Spleen (tissue), 11 donors: ENCODE measurements at regions not wholly inside any gene's neighbourhood (a gene's known extent, or its start where the extent isn't known, plus 50 kb on each side); places are given as distances from the start of the nearest gene placed in this dataset.

Source experiments
- DNase-seq: peaks from one replicate; pipeline ENCODE4 v3.0.0-alpha.2; 2020
- H3K27ac ChIP-seq, 8 donors: fragments of 200-600 bp; sonication (generic) in 7 of 8; 1 replicate in 4 of 8; 2 replicates in 4 of 8; pipeline versions ENCODE4 v1.5.0 to v1.8.0; 2016 to 2021; ENCODE audit warnings: inconsistent platforms in 4 of 8, mild to moderate bottlenecking in 4 of 8, moderate library complexity in 1 of 8
- H3K27me3 ChIP-seq, 7 donors: fragments of 200-600 bp; sonication (generic) in 6 of 7; replicated peaks in 1 of 7; 1 replicate in 4 of 7; 2 replicates in 3 of 7; pipeline versions ENCODE4 v1.5.0 to v1.8.0; 2016 to 2021; ENCODE audit warnings: inconsistent platforms in 3 of 7, mild to moderate bottlenecking in 1 of 7
- H3K36me3 ChIP-seq, 6 donors: fragments of 200-600 bp; sonication (generic) in 5 of 6; 1 replicate in 4 of 6; 2 replicates in 2 of 6; pipeline versions ENCODE4 v1.5.0 to v1.8.0; 2016 to 2021; ENCODE audit warnings: inconsistent platforms in 2 of 6
- H3K4me1 ChIP-seq, 6 donors: fragments of 200-600 bp; sonication (generic) in 5 of 6; 1 replicate in 3 of 6; 2 replicates in 3 of 6; pipeline versions ENCODE4 v1.5.0 to v1.8.0; 2016 to 2021; ENCODE audit warnings: inconsistent platforms in 3 of 6
- H3K4me3 ChIP-seq, 8 donors: fragments of 200-600 bp; sonication (generic) in 7 of 8; 1 replicate in 4 of 8; 2 replicates in 4 of 8; pipeline versions ENCODE4 v1.5.0 to v1.8.0; 2016 to 2021; ENCODE audit warnings: inconsistent platforms in 4 of 8, mild to moderate bottlenecking in 4 of 8, moderate library complexity in 2 of 8
- H3K9me3 ChIP-seq, 8 donors: fragments of 200-600 bp; sonication (generic) in 7 of 8; 1 replicate in 4 of 8; 2 replicates in 4 of 8; pipeline versions ENCODE4 v1.5.0 to v1.8.0; 2016 to 2021; ENCODE audit warnings: inconsistent platforms in 4 of 8
- POLR2A ChIP-seq, 3 donors: fragments of 450-650 bp; IDR thresholded peaks; one replicate each; pipeline ENCODE4 v1.5.1; 2017; ENCODE audit warnings: antibody characterized with exemption in 3 of 3, mild to moderate bottlenecking in 1 of 3
- POLR2AphosphoS5 ChIP-seq, 3 donors: sonication (generic); formaldehyde crosslinking; IDR thresholded peaks; one replicate each; pipeline ENCODE4 v1.5.1; 2017; ENCODE audit warnings: antibody characterized with exemption in 3 of 3
- WGBS, 5 donors: extraction: QIAGEN DNeasy Blood & Tissue Kit in 3 of 5; methylation state at CpG; one replicate each; pipeline versions ENCODE4 v1.1.5 to v1.1.7; 2013 to 2018; 5-methylcytosine and 5-hydroxymethylcytosine counted together
- intact Hi-C: fragments of 100-400 bp; cut with DNase I; formaldehyde crosslinking; loops from one replicate; pipeline ENCODE4 v1.15.0; 2023; ENCODE audit warnings: low total_unique reads
- TF ChIP-seq, protein P1 (sequence below), 11 experiments: fragments of 200-600 bp in 7 of 11; fragments of 450-650 bp in 4 of 11; sonication (generic) in 4 of 11; IDR thresholded peaks in 8 of 11; conservative IDR thresholded peaks in 3 of 11; 1 replicate in 7 of 11; 2 replicates in 4 of 11; pipeline versions ENCODE4 v1.4.0 to v1.8.0; 2016 to 2021; ENCODE audit warnings: antibody characterized with exemption in 11 of 11, inconsistent platforms in 4 of 11, mild to moderate bottlenecking in 1 of 11
- donor health status: healthy with polysubstance abuse.
- donor health status: DM: no; HTN: no; CAD: no; lungs with moderate emphysema.
- donor health status: DM: no; HTN: no; CAD: no.
- donor health status: Bipolar disorder and iron deficiency.
- donor health status: healthy.
- donor health status: DM: no; HTN: no; CAD: no.
- donor health status: DM: yes; HTN: yes; CAD: no.

DNA sequence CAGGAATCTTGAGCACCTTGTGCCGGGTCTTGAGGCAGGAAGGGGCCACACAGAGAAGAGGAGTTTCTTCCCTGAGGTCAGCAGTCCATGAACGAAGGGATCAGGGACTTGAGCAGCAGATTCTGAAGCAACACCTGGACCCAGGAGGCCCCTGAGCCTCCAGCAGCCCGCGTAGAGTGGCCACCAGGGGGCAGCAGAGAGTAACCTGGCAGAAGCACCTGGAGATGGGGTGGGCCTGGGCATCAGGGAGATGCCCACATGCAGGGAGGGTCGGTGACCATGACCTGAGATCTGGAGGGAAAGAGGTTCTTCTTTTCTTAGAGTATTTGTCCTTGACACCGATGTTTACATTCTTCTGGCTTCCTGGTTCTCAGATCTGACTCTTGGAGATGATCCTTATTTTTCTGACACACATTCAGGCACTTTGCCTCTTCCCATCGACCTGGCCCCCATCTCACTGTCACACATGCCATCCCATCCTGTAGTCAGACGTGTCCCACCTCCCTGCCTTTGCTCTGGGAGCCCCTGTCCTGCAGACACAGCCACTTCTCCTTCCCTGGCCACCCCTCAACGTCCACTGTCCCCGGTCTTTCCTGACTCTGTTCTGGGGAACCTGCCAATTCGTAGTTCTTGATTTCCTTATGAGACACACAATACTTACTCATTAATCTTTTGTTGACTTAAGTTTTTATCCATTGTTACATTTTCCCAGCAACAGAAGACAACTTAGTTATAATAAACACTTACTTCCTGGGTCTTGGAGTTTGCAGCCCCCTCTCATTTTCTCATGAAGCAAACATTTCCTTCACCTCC, 66.5 kb downstream of the GGTLC2 start:
- H3K27ac ChIP-seq, result no peak overlapping the region
- no peak overlapping the region for H3K4me3 ChIP-seq
- peak; percentile 92 for DNase-seq
- TF ChIP-seq POLR2AphosphoS5 (IDR thresholded peaks at IDR 0.05) (no peak), POLR2A (IDR thresholded peaks at IDR 0.05) (no peak)
- TF ChIP-seq, protein P1, sequence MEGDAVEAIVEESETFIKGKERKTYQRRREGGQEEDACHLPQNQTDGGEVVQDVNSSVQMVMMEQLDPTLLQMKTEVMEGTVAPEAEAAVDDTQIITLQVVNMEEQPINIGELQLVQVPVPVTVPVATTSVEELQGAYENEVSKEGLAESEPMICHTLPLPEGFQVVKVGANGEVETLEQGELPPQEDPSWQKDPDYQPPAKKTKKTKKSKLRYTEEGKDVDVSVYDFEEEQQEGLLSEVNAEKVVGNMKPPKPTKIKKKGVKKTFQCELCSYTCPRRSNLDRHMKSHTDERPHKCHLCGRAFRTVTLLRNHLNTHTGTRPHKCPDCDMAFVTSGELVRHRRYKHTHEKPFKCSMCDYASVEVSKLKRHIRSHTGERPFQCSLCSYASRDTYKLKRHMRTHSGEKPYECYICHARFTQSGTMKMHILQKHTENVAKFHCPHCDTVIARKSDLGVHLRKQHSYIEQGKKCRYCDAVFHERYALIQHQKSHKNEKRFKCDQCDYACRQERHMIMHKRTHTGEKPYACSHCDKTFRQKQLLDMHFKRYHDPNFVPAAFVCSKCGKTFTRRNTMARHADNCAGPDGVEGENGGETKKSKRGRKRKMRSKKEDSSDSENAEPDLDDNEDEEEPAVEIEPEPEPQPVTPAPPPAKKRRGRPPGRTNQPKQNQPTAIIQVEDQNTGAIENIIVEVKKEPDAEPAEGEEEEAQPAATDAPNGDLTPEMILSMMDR (IDR thresholded peaks at IDR 0.05 in 8 of 11, conservative IDR thresholded peaks at IDR 0.05 in 3 of 11), result peak; percentile 55 to 97 (median 90)
- H3K9me3 ChIP-seq, result no peaks in the 10 kb centered on the region
- H3K4me1 ChIP-seq, result peaks cover 0 to 42% (median 22%) of the 10 kb centered on the region in 6 donors
- intact Hi-C loops, result loop anchor here (10.0 kb wide), 1 partner anchor 174 kb away; the partner anchor contains the start of gene IGLL5
- 21 to 26% (median 21%) methylated on average over 11 of the region's 11 CpGs for WGBS, 5 donors
- H3K36me3 ChIP-seq, result no peaks in the 10 kb centered on the region
- H3K27me3 ChIP-seq, result no peaks in the 10 kb centered on the region

DNA sequence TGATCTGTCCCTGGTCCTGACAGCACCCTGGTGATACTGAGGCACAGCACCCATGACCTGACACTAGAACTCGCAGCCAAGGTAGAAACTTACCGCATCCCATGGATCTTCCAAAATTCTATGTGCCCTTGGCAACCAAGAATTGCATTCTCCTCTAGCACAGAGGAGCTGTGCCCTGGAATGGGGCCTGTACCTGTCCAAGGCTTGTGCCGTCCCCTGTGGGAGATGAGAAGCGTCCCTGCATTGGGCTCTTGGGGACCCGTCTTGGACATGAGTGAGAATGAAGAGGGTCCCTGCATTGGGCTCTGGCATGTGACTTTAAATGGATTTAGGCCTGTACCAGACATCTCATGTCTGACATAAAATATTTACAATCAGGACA, 67.1 kb downstream of the GGTLC2 start:
- H3K4me1 ChIP-seq, result peaks cover 0 to 42% (median 22%) of the 10 kb centered on the region in 6 donors
- peak overlapping the region in 1 of 8 donors; percentile 29 for H3K27ac ChIP-seq
- H3K27me3 ChIP-seq, result no peaks in the 10 kb centered on the region
- DNase-seq, result no peak
- intact Hi-C loops, result loop anchor here (10.0 kb wide), 1 partner anchor 173 kb away; the partner anchor contains the start of gene IGLL5
- no peak overlapping the region for H3K4me3 ChIP-seq
- no peaks in the 10 kb centered on the region for H3K9me3 ChIP-seq
- no peaks in the 10 kb centered on the region for H3K36me3 ChIP-seq
- TF ChIP-seq POLR2AphosphoS5 (IDR thresholded peaks at IDR 0.05) (no peak), POLR2A (IDR thresholded peaks at IDR 0.05) (no peak)
- TF ChIP-seq, protein P1 (IDR thresholded peaks at IDR 0.05 in 8 of 11, conservative IDR thresholded peaks at IDR 0.05 in 3 of 11), result no peak
- 91 to 95% (median 94%) methylated on average over 5 of the region's 5 CpGs for WGBS, 5 donors

DNA sequence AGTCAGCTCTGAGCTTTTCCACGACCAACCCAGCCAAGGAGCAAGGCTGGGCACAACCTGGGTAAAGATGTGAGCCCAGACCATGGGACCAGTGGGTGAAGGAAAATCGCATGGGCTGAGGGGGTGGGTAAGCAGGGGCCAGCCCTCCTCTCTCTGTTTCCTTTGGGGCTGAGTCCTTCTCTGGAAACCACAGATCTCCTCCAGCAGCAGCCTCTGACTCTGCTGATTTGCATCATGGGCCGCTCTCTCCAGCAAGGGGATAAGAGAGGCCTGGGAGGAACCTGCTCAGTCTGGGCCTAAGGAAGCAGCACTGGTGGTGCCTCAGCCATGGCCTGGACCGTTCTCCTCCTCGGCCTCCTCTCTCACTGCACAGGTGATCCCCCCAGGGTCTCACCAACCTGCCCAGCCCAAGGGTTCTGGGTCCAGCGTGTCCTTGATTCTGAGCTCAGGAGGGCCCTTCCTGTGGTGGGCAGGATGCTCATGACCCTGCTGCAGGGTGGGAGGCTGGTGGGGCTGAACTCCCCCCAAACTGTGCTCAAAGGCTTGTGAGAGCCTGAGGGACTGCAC, 67.8 kb downstream of the GGTLC2 start:
- peak overlapping the region in 1 of 8 donors; percentile 29 for H3K27ac ChIP-seq
- no peak overlapping the region for H3K4me3 ChIP-seq
- H3K27me3 ChIP-seq, result no peaks in the 10 kb centered on the region
- TF ChIP-seq POLR2AphosphoS5 (IDR thresholded peaks at IDR 0.05) (peak in 1 of 3 donors; percentile 37), POLR2A (IDR thresholded peaks at IDR 0.05) (no peak)
- TF ChIP-seq, protein P1 (IDR thresholded peaks at IDR 0.05 in 8 of 11, conservative IDR thresholded peaks at IDR 0.05 in 3 of 11), result no peak
- H3K4me1 ChIP-seq, result peaks cover 0 to 42% (median 22%) of the 10 kb centered on the region in 6 donors
- 63 to 77% (median 70%) methylated on average over 6 of the region's 6 CpGs for WGBS, 5 donors
- intact Hi-C loops, result loop anchor here (10.0 kb wide), 1 partner anchor 173 kb away; the partner anchor contains the start of gene IGLL5
- no peak for DNase-seq
- H3K36me3 ChIP-seq, result no peaks in the 10 kb centered on the region
- H3K9me3 ChIP-seq, result no peaks in the 10 kb centered on the region
